H1 (cell line): ENCODE measurements at regions not wholly inside any gene's neighbourhood (a gene's known extent, or its start where the extent isn't known, plus 50 kb on each side); places are given as distances from the start of the nearest gene placed in this dataset.

Experiments
- BRCA1 ChIP-seq: IDR thresholded peaks from 2 replicates; pipeline ENCODE4 v1.6.1; 2012; ENCODE audit warnings: low read depth, low read length, improper control_type of control experiment
- CBX5 ChIP-seq: fragments of 300-800, 300-1000 bp; sonication (generic); IDR thresholded peaks from 2 replicates; pipeline ENCODE4 v1.7.1; 2016; ENCODE audit warnings: antibody characterized with exemption, low read length, low read depth
- RXRA ChIP-seq: IDR thresholded peaks from 2 replicates; pipeline ENCODE4 v1.6.1; 2011; ENCODE audit warnings: low read depth, mild to moderate bottlenecking, low read length, moderate library complexity; ENCODE audit not compliant: insufficient read depth
- SIRT6 ChIP-seq: IDR thresholded peaks from one replicate; pipeline ENCODE4 v1.7.1; 2012; ENCODE audit warnings: low read length, inconsistent platforms
- SP1 ChIP-seq: IDR thresholded peaks from 2 replicates; pipeline ENCODE4 v1.6.1; 2011; ENCODE audit warnings: low read depth, low read length
- SUZ12 ChIP-seq: fragments of 200-600 bp; sonication (generic); IDR thresholded peaks from 2 replicates; pipeline ENCODE4 v1.6.1; 2012; ENCODE audit warnings: mild to moderate bottlenecking, inconsistent platforms, low read length, moderate library complexity, mixed read lengths
- TCF12 ChIP-seq: IDR thresholded peaks from 2 replicates; pipeline ENCODE4 v1.6.1; 2011; ENCODE audit warnings: low read depth, mild to moderate bottlenecking, low read length
- TF ChIP-seq, protein P1 (sequence below): IDR thresholded peaks from 2 replicates; pipeline ENCODE4 v1.6.1; 2011; ENCODE audit warnings: low read depth, mild to moderate bottlenecking, low read length; ENCODE audit not compliant: insufficient read depth

DNA sequence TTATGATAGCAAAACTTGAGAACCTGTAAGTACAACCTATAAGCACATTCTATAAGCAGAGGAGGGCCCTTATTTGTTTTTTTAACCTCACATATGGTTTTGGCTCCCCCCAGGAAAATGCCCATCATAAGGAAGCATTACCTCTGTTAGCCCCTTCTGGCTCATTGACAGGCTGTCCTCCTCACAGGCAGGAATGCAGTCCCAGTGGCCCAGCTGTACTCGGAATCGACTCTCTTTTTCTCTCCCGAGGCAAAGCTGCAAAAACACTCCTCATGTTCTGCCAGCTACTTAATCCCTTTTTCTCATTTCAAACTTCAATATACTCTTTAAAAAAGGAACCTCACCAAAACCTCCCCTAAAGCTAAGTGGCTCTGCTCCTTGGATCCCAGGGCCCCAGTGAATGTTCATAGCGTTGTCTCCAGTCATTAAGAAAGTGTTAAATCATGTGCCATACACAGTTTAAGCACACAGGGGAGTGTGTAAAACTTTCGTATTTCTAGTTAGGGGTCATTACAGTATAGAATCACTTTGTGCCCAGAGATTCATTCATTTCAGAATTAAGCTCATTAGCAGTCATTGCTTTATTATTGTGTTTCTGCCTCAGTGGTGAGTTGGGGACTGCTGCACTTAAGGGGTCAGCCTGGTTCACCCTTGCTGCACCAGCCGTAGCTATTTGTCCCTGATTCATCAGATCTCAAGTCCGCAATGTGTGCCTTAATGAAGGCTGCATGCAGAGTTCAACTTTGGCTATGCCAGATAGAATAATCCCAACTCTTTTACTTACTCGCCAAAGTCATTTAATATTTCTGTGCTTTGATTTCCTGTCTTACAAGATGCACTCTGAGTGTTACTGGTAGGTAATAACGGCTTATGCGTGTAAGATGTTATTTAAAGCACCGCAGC is 57.6 kb downstream of the JRKL start (continued):
- TF ChIP-seq SUZ12 (no peak), TCF12 (no peak), CBX5 (no peak), SP1 (no peak), BRCA1 (no peak), SIRT6 (no peak), RXRA (no peak)
- TF ChIP-seq, protein P1, sequence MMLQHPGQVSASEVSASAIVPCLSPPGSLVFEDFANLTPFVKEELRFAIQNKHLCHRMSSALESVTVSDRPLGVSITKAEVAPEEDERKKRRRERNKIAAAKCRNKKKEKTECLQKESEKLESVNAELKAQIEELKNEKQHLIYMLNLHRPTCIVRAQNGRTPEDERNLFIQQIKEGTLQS, result no peak
